ENCODE measurements at regions not wholly inside any gene's neighbourhood (a gene's known extent, or its start where the extent isn't known, plus 50 kb on each side); places are given as distances from the start of the nearest gene placed in this dataset.

DNA sequence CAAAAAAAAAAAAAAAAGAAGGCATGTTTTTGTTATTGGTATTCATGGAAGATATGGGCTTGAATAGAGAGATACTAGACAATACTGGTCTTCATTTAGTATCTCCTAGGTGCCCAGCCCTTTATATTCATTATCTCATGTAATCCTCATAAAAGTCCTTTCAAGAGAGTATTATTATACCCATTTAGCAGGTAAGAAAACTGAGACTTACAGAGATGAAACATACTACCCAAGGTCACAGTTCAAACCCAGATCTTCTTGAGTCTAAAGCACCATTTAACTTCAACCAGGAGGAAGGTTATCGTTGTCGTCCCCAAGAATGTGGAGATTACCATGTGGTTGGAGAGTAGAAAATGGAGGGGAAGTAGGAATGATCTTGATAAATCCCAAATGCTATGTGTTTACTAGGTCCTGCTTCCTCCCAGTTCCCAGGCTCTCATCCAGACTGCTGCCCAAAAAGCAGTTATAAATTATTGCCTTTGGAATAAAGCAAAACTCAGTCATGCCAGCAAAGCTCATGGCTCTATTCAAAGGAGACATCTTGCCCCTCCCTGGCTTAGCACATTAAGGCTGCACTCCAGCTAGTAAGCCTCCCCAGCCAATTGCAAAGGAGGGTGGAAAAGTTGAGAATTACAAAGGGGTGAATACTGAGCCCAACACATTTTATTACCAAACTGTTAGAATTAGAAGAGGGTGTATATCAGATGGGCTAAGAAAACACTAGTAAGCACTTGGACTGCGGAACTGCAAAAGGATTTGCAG lies 163.9 kb downstream of the PIK3R1 start:
- Histone ChIP-seq H2AFZ (peak overlapping the region; percentile 82; the same call in 1 of the 2 replicates), H3K79me2 (replicated peaks; ENCODE audit: insufficient read depth) (no peaks in the 10 kb centered on the region), H3K4me2 (no peak overlapping the region), H3K27me3 (ENCODE audit: insufficient read depth) (no peaks in the 10 kb centered on the region), H3F3A (replicated peaks; ENCODE audit: low read depth) (0 out of 2 replicates have a peak, but pooled peaks cover 3% of the 10 kb centered on the region), H3K36me3 (ENCODE audit: insufficient read depth) (no peaks in the 10 kb centered on the region), H3K4me1 (ENCODE audit: insufficient read depth) (peaks cover 12% of the 10 kb centered on the region; the same call in 1 of the 2 replicates), H3K4me3 (no peak overlapping the region), H4K20me1 (replicated peaks; ENCODE audit: insufficient read depth) (no peaks in the 10 kb centered on the region), H3K9me2 (ENCODE audit: insufficient read depth) (peaks cover 14% of the 10 kb centered on the region), H3K27ac (ENCODE audit: low read depth) (no peak overlapping the region)
- no peak overlapping the region for H3K4me3 Mint-ChIP-seq
- H3K36me3 Mint-ChIP-seq (ENCODE audit: low read depth), result no peaks in the 10 kb centered on the region
- no peak overlapping the region for H3K27ac Mint-ChIP-seq
- DNase-seq (ENCODE audit: low spot score) (no peak), ATAC-seq (no peak)
- no peaks in the 10 kb centered on the region for H3K27me3 Mint-ChIP-seq (ENCODE audit: insufficient read depth, low read depth, poor library complexity)
- H3K9me3 Mint-ChIP-seq, result no peaks in the 10 kb centered on the region
- TF ChIP-seq JUNB (IDR thresholded peaks at IDR 0.05; ENCODE audit: unreplicated experiment) (no peak), NANOG (IDR thresholded peaks at IDR 0.05; ENCODE audit: borderline replicate concordance) (no peak), ZNF462 (CRISPR knock-in tag; IDR thresholded peaks at IDR 0.05) (no peak), STAT1 (IDR thresholded peaks at IDR 0.05; ENCODE audit: unreplicated experiment) (no peak), CTCF (conservative IDR thresholded peaks at IDR 0.05; ENCODE audit: low read depth in 2 of 2) (no peak), REST (IDR thresholded peaks at IDR 0.05; ENCODE audit: unreplicated experiment) (no peak), ZNF114 (CRISPR knock-in tag; IDR thresholded peaks at IDR 0.05) (no peak), ZNF331 (CRISPR knock-in tag; IDR thresholded peaks at IDR 0.05; ENCODE audit: low read depth) (no peak), EZH2phosphoT487 (IDR thresholded peaks at IDR 0.05; ENCODE audit: unreplicated experiment) (no peak), ETS1 (IDR thresholded peaks at IDR 0.05) (no peak), EZH2 (IDR thresholded peaks at IDR 0.05; ENCODE audit: low read depth, unreplicated experiment) (no peak), POLR2AphosphoS5 (IDR thresholded peaks at IDR 0.05; ENCODE audit: low read depth) (no peak), CREB1 (CRISPR knock-in tag; IDR thresholded peaks at IDR 0.05; ENCODE audit: low read depth) (no peak)
- H3K4me1 Mint-ChIP-seq, result peaks cover 10% of the 10 kb centered on the region

Measured in GM23338 (cell line).